Kidney glomerular epithelial cell (primary cell): ENCODE measurements at regions not wholly inside any gene's neighbourhood (a gene's known extent, or its start where the extent isn't known, plus 50 kb on each side); places are given as distances from the start of the nearest gene placed in this dataset.

Experiments
- DNase-seq: peaks from one replicate; lab custom pipeline; 2025; lab: John Stamatoyannopoulos, UW

DNA sequence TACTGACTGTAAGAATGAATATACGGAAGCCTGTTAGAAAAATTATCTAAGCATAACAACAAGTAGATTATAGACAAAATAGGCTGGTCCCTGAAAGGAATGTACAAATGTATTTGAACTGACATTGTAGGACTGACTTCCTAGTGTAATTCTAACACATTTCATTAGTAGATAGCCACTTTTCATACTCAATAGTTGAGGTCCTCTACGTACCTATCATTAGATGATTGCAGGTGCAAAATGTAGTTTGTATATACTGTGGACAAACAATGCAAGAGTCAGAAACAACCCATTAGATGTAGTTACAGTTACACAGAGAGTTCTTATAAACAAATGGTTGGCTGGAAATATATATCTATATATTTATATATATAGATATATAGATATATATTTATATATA, 402.3 kb upstream of the SLITRK6 start:
- DNase-seq: no peak

DNA sequence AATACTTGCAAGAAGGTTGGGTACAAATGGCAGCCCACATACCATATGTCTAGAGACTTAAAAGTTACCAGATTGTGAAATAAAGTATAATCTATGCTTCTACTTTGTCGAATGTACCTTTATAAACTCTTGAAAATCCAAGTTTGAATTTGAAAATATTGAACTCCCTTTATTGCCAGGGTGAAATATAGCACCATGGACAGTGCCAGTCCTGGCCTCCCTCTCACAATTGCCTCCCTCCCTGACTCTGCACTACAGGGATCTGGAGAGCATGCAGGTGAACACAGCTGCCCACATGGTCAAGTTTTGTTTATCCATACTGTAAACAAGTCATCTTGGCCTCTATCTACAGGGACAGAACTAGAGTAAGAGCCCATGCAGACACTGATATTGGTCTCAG, 394.1 kb upstream of the SLITRK6 start:
- no peak for DNase-seq

DNA sequence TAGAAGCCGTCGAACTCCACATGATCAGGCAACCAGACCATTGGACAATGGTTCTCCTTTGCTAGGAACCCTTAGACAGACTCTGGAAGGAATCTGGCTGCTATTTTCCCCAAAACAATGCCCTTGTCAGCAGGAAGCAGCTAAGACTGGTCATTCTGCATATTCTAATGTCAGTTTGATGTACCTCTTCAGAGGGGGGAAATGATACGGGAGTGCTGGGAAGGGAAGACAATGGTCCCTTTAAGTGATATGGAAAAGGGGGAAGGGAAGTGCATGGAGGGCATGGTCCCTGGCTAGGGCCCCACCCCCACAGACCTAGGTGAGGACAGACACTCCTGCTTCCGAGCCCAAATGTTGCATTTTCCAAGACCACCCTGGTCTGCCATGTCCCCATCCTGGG, 389.0 kb upstream of the SLITRK6 start:
- no peak for DNase-seq

DNA sequence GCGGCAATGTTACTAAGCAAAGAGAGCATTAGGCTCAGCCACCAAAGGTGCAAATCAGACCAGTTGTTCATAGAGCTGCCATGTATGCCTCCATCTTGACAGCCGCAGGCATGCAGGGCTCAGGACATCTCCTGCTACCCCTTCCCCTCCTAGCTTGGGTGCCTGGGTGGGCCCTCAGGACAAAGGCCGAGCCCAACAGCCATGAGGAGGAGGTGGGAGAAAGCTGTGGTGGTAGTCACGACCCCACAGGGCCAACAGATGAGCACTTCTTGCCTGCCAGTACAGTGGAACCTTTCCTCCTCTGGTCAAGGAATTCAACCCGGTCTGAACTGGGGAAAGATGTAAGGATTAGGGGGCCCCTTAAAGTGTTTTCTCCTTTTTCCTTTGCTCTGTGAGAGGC, 386.4 kb upstream of the SLITRK6 start:
- DNase-seq: no peak

DNA sequence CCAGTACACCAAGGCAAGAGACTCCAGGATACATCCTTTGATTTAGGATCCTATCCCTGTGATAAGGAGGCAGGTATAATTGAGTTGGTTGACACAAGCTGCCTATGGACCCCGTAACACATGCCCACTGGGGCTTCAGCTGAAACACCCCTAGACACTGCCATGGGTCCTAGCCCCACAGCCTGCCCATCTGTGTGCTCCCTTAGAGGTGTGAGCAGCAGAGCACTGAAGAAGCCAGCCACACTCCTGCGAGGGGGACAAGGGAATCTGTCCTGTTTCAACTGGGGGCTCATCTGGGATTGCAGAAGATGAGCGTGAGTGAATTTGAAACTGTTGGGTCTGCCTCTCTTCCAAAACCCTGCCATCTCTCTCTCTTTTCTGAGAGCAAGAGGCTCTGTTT, 385.9 kb upstream of the SLITRK6 start:
- no peak for DNase-seq

DNA sequence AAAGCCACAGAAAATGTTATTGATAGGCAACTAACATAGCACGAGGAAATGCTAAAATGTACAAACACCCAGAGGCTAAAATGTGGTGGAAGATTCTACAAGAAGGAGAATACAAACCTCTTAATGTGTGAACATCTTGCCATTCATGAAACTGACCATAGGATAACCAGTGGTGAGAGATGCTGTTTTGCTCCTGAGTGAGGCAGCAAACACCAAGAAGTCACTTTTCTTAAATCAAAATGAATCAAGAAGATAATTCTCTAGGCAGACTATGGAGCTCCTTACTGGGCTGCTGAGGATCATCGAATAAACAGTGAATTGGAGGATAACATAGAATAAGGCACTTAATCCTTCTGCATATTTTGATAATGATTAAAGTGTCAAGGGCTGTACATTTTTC, 375.4 kb upstream of the SLITRK6 start:
- DNase-seq: no peak

DNA sequence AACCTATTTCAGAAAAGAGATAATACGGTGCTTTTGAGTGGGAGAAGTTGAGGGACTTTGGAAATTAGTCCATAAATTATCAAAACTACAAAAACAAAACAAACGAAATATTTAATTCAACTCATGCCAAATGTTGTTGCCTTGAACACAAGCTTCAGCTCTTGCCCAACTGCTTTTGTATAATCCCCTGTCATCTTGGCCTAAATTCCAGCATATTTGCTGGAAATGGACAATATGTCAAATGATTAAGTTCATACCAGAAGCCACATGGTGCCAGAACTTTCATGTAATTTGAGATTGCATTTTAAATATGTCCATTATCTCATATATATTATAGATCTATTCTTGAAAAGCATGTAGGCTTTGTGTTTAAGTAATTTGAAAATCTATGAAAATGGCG, 373.7 kb upstream of the SLITRK6 start:
- no peak for DNase-seq

DNA sequence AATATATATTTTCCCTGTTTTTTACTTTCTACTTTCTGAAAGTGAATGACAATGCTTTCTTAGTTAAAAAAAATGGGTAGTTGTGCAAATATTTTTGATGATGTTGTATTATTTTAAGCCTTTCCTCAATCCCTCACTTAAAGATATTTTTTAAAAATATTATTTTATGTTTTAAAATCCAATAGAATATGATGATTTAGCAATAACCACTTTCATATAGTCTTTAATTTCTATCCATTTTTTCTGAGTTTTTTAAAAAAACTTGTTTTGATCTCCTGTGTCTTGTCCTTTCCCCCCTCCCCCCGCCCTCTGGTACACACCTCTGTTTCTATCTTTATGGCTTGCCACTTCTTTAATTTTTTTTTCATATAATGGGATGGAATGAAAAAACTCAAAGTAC, 362.0 kb upstream of the SLITRK6 start:
- no peak for DNase-seq

DNA sequence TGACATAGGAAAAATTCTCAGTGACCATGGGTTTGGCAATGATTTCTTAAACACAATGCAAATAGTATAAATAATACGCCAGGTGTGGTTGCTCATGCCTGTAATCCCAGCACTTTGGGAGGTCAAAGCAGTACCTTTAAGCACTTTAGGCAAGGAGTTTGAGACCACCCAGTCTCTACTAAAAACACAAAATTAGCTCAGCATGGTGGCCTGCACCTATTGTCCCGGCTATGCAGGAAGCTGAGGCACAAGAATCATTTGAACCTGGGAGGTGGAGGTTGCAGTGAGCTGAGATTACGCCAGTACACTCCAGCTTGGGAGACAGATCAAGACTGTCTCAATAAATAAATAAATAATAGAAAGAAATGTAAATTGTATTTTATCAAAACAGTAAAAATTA, 356.5 kb upstream of the SLITRK6 start:
- no peak for DNase-seq

DNA sequence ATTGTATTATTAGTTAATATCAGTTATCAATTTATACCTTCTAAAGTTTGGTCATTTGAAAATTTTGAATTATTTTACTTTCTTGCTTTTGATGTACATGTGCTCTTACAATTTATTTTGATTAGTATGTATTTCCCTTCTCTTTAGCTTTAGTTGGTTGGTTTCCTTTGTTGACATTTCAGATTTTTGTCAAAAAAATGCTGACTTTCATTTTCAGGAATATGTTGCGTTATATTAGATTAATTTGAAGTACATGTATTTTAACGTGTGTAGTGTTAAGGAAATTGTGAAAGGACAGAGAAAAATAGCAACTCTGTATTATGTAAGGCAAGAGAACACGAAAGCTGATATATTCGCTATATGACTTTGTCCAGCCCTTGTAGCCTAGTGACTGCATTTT, 342.9 kb upstream of the SLITRK6 start:
- no peak for DNase-seq

DNA sequence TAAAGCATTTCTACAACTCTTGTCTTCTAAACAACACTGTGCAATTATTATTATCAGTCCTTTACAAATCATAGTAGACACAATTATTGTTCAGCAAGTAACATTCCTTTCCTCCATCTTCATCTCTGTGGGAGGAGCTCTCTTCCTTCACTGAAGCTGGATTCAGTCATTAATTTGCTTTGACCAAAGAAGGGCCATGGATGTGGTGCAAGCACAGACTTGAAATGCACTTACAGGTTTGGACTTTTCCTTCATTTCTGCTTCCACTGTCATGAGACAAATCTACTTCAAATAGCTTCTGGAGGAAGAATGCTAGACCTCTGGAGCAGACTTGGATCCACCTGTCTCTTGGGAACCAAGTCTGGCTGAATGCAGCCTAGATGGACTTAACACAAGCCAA, 336.6 kb upstream of the SLITRK6 start:
- no peak for DNase-seq

DNA sequence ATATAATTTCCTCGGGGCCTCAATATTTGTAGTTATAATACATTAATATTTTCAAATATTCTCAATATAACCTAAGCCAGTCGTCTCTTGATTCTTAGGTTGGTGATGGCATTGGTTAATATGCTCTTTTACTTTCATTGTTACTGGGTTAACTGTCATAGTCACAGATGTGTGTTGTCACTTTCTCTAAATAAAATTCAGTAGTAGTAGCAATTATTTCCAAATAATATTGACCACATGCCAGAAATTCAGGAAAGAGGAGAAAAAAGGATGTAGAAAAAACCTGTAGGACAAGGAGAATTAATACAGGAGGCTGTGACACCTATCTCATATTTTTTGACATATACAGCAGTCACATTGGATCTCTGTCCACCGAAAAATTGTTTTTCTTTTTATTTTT, 322.7 kb upstream of the SLITRK6 start:
- no peak for DNase-seq

DNA sequence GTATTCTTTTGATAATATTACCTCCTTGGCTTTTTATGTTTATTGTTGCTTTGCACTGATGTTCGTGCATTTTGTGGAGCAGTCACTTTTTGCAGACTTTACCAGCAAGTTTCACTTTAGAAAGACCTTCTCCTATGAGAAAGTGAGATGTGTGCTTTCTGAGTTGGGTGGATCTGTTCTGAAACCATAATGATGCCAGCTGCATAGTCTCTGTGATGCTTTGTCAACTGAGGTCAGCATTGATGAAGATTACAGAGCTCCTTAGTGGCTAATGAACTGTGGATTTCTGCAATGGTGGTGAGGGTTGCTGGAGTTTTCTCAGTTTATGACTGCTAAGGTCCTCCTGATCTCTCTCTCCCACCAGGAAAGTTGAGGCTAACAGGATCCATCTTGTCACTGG, 309.9 kb upstream of the SLITRK6 start:
- no peak for DNase-seq

DNA sequence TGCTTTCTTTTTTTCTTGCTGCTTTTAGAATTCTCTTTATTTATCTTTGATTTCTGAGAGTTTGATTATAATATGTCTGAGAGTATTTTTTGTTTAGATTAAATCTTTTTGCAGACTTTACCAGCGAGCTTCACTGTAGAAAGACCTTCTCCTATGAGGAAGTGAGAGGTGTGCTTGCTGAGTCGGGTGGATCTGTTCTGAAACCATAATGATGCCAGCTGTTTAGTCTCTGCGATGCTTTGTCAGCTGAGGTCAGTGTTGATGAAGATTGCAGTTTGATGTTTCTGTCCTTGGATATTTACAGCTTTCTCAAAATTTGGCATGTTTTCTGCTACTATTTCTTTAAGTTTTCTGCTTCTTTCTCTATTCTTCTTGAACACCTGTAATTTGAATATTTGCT, 309.1 kb upstream of the SLITRK6 start:
- DNase-seq: no peak

DNA sequence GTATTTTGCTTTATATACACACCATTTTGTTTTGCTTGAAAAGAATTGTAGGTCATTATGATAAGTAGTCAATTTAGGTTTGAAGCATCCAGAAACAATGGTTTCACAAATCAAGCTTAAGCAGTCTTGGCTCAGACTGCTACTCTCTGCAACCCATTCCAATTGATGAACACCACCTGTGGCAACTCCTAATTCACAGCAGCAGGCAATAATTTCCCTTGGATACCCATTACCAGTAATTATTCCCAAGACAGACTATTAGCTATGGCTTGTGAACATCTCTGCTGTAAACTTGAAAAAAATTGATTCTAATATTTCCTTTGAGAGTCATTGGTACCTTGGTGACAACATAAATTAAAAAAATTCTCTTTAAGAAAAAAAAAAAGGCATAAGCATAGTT, 299.3 kb upstream of the SLITRK6 start:
- no peak for DNase-seq

DNA sequence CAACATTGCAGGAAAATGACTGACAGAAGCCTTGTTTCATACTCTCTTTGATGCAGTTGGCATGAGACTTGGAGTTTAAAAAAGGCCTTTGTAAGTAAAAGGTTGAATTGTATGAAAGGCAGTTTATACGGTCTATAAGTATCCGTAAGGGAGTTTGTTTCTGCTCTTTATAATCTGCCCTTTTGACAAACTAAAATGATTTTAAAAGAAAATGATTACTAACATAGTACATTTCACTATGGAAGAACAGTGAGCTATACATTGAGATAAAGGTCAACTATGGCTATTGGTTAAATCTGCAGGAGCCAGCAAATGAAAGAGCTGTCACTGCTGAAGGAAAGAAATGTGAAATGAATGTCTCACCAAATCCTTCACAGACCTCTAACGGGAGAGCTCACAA, 296.1 kb upstream of the SLITRK6 start:
- no peak for DNase-seq

DNA sequence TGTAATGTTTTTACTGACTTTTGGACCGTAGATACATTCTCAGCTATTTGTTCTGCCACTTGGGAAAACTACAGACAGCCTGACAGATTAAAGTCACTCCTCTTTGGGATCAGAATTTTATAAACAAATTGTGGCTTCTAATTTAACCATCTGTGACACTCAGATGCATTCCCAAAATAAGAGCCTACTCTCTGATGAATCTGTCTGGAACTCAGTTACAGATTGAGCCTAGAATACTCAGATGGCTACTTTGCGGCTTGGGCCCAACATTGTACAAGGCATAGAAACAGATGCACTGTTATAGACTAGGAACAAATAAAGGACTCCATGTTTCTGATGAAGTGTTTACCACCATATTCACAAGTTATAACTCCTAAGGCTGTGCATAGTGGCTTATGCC, 291.0 kb upstream of the SLITRK6 start:
- DNase-seq: no peak

DNA sequence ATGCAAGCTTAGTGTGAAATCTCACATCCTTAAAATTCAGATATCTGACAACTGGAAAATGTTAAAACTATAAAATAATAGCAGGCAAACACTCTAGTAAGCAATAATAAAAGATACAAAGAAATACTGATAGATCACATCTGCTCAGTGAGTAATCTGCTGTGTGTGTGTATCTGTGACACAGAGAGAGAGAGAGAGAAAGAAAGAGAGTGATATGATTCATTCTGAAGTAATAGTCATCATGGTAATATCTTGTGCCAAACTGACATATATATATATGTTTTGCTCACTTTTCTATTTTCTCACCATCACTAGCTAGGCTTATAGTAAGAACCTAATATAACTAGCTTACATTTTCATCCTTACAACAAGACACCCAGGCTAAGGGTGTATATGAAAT, 288.0 kb upstream of the SLITRK6 start:
- no peak for DNase-seq

DNA sequence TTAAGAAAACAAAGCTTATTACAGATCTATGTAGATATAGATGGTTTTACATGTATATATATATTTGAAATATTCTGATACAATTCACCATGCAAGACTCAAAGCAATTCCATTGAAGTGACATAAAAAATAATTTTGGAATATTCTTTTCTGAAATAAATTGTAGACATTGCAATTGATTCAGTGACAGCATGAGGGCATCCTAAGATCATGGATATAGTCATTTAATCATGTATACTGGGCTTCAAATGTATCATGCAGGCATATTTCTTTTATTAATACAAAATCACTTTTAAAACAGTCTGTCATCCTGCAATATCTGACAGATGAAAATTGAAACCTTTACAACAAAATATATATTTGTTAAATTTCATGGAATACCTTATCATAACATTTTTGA, 286.7 kb upstream of the SLITRK6 start:
- no peak for DNase-seq

DNA sequence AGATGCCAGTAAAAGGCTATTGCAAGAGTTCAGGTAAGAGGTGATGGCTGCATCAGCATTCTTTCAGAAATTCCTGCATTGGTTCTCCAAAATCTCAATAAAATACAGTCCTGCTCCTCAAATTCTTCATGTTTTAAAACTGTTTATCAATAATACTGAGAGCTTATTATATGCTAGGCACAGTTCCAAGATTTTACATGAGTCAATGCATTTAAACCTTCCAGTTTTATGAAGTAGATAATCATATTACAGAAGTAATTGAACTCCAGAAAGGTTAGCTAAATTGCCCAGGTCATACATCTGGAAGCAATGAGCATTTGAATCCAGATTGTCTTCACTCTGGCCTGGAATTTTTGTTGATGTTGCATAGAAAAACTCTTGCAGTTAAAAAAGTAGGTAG, 282.9 kb upstream of the SLITRK6 start:
- no peak for DNase-seq

DNA sequence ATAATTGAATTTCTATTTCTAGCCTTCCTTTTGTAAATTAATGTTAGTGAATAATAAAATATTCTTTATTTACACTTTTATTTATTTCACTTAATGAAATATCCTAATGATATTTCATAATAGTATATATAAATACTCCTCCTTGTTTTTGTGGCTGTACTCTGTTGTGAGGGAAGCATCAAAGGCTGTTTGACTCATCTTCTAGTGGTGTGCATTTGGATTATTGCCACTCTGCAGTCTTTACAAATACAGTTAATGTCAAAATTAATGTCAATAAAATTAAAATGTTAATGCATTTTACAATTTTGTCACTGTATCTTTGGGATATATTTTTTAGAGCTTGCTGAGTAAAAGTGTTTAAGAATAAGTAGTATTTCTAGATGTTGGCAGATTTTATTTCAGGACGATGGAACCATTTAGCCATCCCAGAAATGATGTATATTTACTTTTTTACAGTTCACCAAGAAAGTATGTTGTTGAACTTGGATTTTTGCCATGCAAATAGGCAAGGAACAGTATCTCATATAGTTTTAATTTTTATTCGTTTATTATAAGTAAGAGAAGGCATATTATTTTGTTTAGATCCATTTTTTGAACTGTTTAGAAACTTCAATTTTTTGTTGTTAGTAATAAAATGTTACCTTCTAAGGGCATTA, 281.2 kb upstream of the SLITRK6 start:
- no peak for DNase-seq

DNA sequence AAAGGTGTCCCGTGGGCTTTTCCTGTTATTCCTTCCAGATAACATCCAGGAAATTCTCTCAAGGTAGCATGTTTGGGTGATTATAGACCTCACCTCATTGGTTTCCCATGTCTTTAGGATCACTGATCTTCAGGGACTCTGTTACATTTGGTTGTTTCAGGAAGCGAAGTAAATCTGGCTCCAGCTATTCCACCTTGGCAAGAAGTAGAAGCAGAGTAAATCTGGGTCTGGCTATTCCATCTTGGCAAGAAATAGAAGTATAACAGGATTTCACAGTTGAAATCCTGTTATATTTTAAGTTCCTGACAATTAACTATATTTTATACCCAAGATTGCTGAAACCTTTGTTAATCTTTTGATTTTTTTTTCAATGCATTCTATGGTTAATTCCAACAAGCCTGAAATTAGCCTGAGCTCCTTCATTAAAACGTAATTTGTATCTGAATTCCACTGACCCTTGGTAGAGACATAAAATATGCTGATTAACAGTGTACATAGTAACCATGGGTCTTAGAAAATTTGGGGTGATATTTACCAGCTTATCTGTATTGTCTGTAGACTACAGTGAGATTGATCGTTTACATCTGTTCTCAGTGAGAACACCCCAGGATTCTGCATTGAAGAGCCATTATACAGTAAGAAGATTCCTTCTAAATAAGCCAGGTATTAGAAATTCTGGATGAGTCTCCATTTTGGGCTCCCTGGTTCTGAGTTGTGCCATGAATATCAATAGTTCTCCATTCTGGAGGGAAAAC, 267.6 kb upstream of the SLITRK6 start:
- no peak for DNase-seq

DNA sequence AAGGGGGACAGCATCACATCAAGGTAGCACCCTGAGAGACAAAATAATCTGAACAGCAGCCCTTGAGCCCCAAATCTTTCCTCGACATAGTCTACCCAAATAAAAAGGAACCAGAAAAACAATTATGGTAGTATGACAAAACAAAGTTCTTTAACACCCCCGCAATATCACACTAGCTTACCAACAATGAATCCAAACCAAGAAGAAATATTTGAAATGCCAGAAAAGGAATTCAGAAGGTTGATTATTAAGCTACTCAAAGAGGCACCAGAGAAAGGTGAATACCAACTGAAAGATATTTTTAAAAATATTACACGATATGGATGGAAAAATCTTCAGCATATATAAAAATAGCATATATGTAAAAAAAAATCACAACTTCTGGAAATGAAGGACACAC, 252.9 kb upstream of the SLITRK6 start:
- DNase-seq: peak; percentile 0
